ENCODE measurements at regions not wholly inside any gene's neighbourhood (a gene's known extent, or its start where the extent isn't known, plus 50 kb on each side); places are given as distances from the start of the nearest gene placed in this dataset.

GRCh38 chr18:30514059-30514458 lies 528.5 kb downstream of the DSC3 start:
- 20 to 42% (median 20%) methylated on average over 2 of the region's 2 CpGs for WGBS, 3 donors
- Histone ChIP-seq H3K36me3 (ENCODE audit: control insufficient read depth in 3 of 3, insufficient read depth in 2 of 3, low read depth in 1 of 3, low read length in 3 of 3) (no peaks in the 10 kb centered on the region), H3K4me1 (ENCODE audit: control insufficient read depth in 3 of 3, insufficient read depth in 2 of 3, low read depth in 1 of 3, low read length in 2 of 3) (no peaks in the 10 kb centered on the region), H3K9me3 (ENCODE audit: control insufficient read depth in 2 of 2, insufficient read depth in 1 of 2, low read depth in 1 of 2, low read length in 1 of 2) (peaks cover 0 to 5% of the 10 kb centered on the region in 2 donors), H3K4me3 (ENCODE audit: low read depth in 1 of 3, low read length in 3 of 3) (no peak overlapping the region), H3K27ac (ENCODE audit: low read depth in 1 of 3, low read length in 2 of 3) (no peak overlapping the region), H3K27me3 (ENCODE audit: control insufficient read depth in 3 of 3, insufficient read depth in 3 of 3, low read length in 3 of 3) (no peaks in the 10 kb centered on the region)
- DNase-seq (no peak), FAIRE-seq (no peak)

GRCh38 chr18:30512872-30513271 lies 529.7 kb downstream of the DSC3 start:
- H3K36me3 ChIP-seq (ENCODE audit: control insufficient read depth in 3 of 3, insufficient read depth in 2 of 3, low read depth in 1 of 3, low read length in 3 of 3): no peaks in the 10 kb centered on the region
- H3K4me3 ChIP-seq (ENCODE audit: low read depth in 1 of 3, low read length in 3 of 3): no peak overlapping the region
- DNase-seq (no peak), FAIRE-seq (no peak)
- H3K27me3 ChIP-seq (ENCODE audit: control insufficient read depth in 3 of 3, insufficient read depth in 3 of 3, low read length in 3 of 3): no peaks in the 10 kb centered on the region
- H3K4me1 ChIP-seq (ENCODE audit: control insufficient read depth in 3 of 3, insufficient read depth in 2 of 3, low read depth in 1 of 3, low read length in 2 of 3): no peaks in the 10 kb centered on the region
- H3K9me3 ChIP-seq (ENCODE audit: control insufficient read depth in 2 of 2, insufficient read depth in 1 of 2, low read depth in 1 of 2, low read length in 1 of 2): peaks cover 0 to 5% of the 10 kb centered on the region in 2 donors
- no peak overlapping the region for H3K27ac ChIP-seq (ENCODE audit: low read depth in 1 of 3, low read length in 2 of 3)
- WGBS, 3 donors: 62 to 71% (median 63%) methylated on average over 4 of the region's 4 CpGs

- Histone ChIP-seq H3K27ac (ENCODE audit: low read depth in 1 of 3, low read length in 2 of 3) (no peak overlapping the region), H3K4me1 (ENCODE audit: control insufficient read depth in 3 of 3, insufficient read depth in 2 of 3, low read depth in 1 of 3, low read length in 2 of 3) (no peaks in the 10 kb centered on the region), H3K36me3 (ENCODE audit: control insufficient read depth in 3 of 3, insufficient read depth in 2 of 3, low read depth in 1 of 3, low read length in 3 of 3) (no peaks in the 10 kb centered on the region), H3K9me3 (ENCODE audit: control insufficient read depth in 2 of 2, insufficient read depth in 1 of 2, low read depth in 1 of 2, low read length in 1 of 2) (peaks cover 0 to 5% of the 10 kb centered on the region in 2 donors), H3K4me3 (ENCODE audit: low read depth in 1 of 3, low read length in 3 of 3) (no peak overlapping the region), H3K27me3 (ENCODE audit: control insufficient read depth in 3 of 3, insufficient read depth in 3 of 3, low read length in 3 of 3) (no peaks in the 10 kb centered on the region)
- 52 to 72% (median 62%) methylated on average over 2 of the region's 2 CpGs for WGBS, 3 donors
- DNase-seq: no peak
- no peak for FAIRE-seq
Measured at GRCh38 chr18:30510882-30511281, 531.7 kb downstream of the DSC3 start.

GRCh38 chr18:30501594-30501993 lies 540.9 kb downstream of the DSC3 start:
- FAIRE-seq: no peak

GRCh38 chr18:30500240-30500945 lies 542.1 kb downstream of the DSC3 start:
- Histone ChIP-seq H3K9me3 (ENCODE audit: control insufficient read depth in 2 of 2, insufficient read depth in 1 of 2, low read depth in 1 of 2, low read length in 1 of 2) (no peaks in the 10 kb centered on the region), H3K36me3 (ENCODE audit: control insufficient read depth in 3 of 3, insufficient read depth in 2 of 3, low read depth in 1 of 3, low read length in 3 of 3) (no peaks in the 10 kb centered on the region), H3K4me3 (ENCODE audit: low read depth in 1 of 3, low read length in 3 of 3) (no peak overlapping the region), H3K27me3 (ENCODE audit: control insufficient read depth in 3 of 3, insufficient read depth in 3 of 3, low read length in 3 of 3) (no peaks in the 10 kb centered on the region), H3K4me1 (ENCODE audit: control insufficient read depth in 3 of 3, insufficient read depth in 2 of 3, low read depth in 1 of 3, low read length in 2 of 3) (no peaks in the 10 kb centered on the region), H3K27ac (ENCODE audit: low read depth in 1 of 3, low read length in 2 of 3) (no peak overlapping the region)
- FAIRE-seq: no peak
- DNase-seq: no peak
- WGBS, 3 donors: 83 to 90% (median 87%) methylated on average over 4 of the region's 4 CpGs

More at GRCh38 chr18:30501594-30501993, 540.9 kb downstream of the DSC3 start:
- DNase-seq: no peak
- Histone ChIP-seq H3K4me1 (ENCODE audit: control insufficient read depth in 3 of 3, insufficient read depth in 2 of 3, low read depth in 1 of 3, low read length in 2 of 3) (no peaks in the 10 kb centered on the region), H3K9me3 (ENCODE audit: control insufficient read depth in 2 of 2, insufficient read depth in 1 of 2, low read depth in 1 of 2, low read length in 1 of 2) (no peaks in the 10 kb centered on the region), H3K36me3 (ENCODE audit: control insufficient read depth in 3 of 3, insufficient read depth in 2 of 3, low read depth in 1 of 3, low read length in 3 of 3) (no peaks in the 10 kb centered on the region), H3K27ac (ENCODE audit: low read depth in 1 of 3, low read length in 2 of 3) (no peak overlapping the region), H3K27me3 (ENCODE audit: control insufficient read depth in 3 of 3, insufficient read depth in 3 of 3, low read length in 3 of 3) (no peaks in the 10 kb centered on the region), H3K4me3 (ENCODE audit: low read depth in 1 of 3, low read length in 3 of 3) (no peak overlapping the region)
- WGBS, 3 donors: 67 to 76% (median 68%) methylated on average over 3 of the region's 3 CpGs

GRCh38 chr18:30499721-30500120 lies 542.8 kb downstream of the DSC3 start:
- no peak overlapping the region for H3K4me3 ChIP-seq (ENCODE audit: low read depth in 1 of 3, low read length in 3 of 3)
- FAIRE-seq: no peak
- WGBS, 3 donors: 81 to 90% (median 86%) methylated on average over 2 of the region's 2 CpGs

GRCh38 chr18:30492552-30493129 lies 549.9 kb downstream of the DSC3 start:
- Histone ChIP-seq H3K27me3 (ENCODE audit: control insufficient read depth in 3 of 3, insufficient read depth in 3 of 3, low read length in 3 of 3) (no peaks in the 10 kb centered on the region), H3K27ac (ENCODE audit: low read depth in 1 of 3, low read length in 2 of 3) (no peak overlapping the region), H3K4me1 (ENCODE audit: control insufficient read depth in 3 of 3, insufficient read depth in 2 of 3, low read depth in 1 of 3, low read length in 2 of 3) (no peaks in the 10 kb centered on the region), H3K36me3 (ENCODE audit: control insufficient read depth in 3 of 3, insufficient read depth in 2 of 3, low read depth in 1 of 3, low read length in 3 of 3) (no peaks in the 10 kb centered on the region), H3K9me3 (ENCODE audit: control insufficient read depth in 2 of 2, insufficient read depth in 1 of 2, low read depth in 1 of 2, low read length in 1 of 2) (no peaks in the 10 kb centered on the region), H3K4me3 (ENCODE audit: low read depth in 1 of 3, low read length in 3 of 3) (no peak overlapping the region)
- 93 to 96% (median 95%) methylated on average over 4 of the region's 4 CpGs for WGBS, 3 donors
- DNase-seq (no peak), FAIRE-seq (no peak)

More at GRCh38 chr18:30499721-30500120, 542.8 kb downstream of the DSC3 start:
- H3K36me3 ChIP-seq (ENCODE audit: control insufficient read depth in 3 of 3, insufficient read depth in 2 of 3, low read depth in 1 of 3, low read length in 3 of 3): no peaks in the 10 kb centered on the region
- no peak overlapping the region for H3K27ac ChIP-seq (ENCODE audit: low read depth in 1 of 3, low read length in 2 of 3)
- no peaks in the 10 kb centered on the region for H3K27me3 ChIP-seq (ENCODE audit: control insufficient read depth in 3 of 3, insufficient read depth in 3 of 3, low read length in 3 of 3)
- no peak for DNase-seq
- H3K9me3 ChIP-seq (ENCODE audit: control insufficient read depth in 2 of 2, insufficient read depth in 1 of 2, low read depth in 1 of 2, low read length in 1 of 2): no peaks in the 10 kb centered on the region
- no peaks in the 10 kb centered on the region for H3K4me1 ChIP-seq (ENCODE audit: control insufficient read depth in 3 of 3, insufficient read depth in 2 of 3, low read depth in 1 of 3, low read length in 2 of 3)

- Histone ChIP-seq H3K27me3 (ENCODE audit: control insufficient read depth in 3 of 3, insufficient read depth in 3 of 3, low read length in 3 of 3) (no peaks in the 10 kb centered on the region), H3K27ac (ENCODE audit: low read depth in 1 of 3, low read length in 2 of 3) (no peak overlapping the region), H3K4me1 (ENCODE audit: control insufficient read depth in 3 of 3, insufficient read depth in 2 of 3, low read depth in 1 of 3, low read length in 2 of 3) (no peaks in the 10 kb centered on the region), H3K36me3 (ENCODE audit: control insufficient read depth in 3 of 3, insufficient read depth in 2 of 3, low read depth in 1 of 3, low read length in 3 of 3) (no peaks in the 10 kb centered on the region), H3K9me3 (ENCODE audit: control insufficient read depth in 2 of 2, insufficient read depth in 1 of 2, low read depth in 1 of 2, low read length in 1 of 2) (no peaks in the 10 kb centered on the region), H3K4me3 (ENCODE audit: low read depth in 1 of 3, low read length in 3 of 3) (no peak overlapping the region)
- DNase-seq (no peak), FAIRE-seq (no peak)
- 84 to 87% (median 86%) methylated on average over 3 of the region's 3 CpGs for WGBS, 3 donors
Measured at GRCh38 chr18:30491815-30492551, 550.6 kb downstream of the DSC3 start.

Measured in small intestine (tissue), 7 donors.